SU-DHL-6 (cell line): ENCODE measurements at regions not wholly inside any gene's neighbourhood (a gene's known extent, or its start where the extent isn't known, plus 50 kb on each side); places are given as distances from the start of the nearest gene placed in this dataset.
"Not testable (repeated sequence)": the region's sequence is repeated elsewhere in the genome, so short reads cannot be mapped to it uniquely, and the experiment has no call there.

Experiments used
- H2AFZ ChIP-seq: fragments of 200-600 bp; sonication (generic); 2 replicates; pipeline ENCODE4 v1.6.1; 2014; ENCODE audit warnings: low read depth, mild to moderate bottlenecking, moderate library complexity, mixed read lengths, antibody characterized with exemption, low read length; ENCODE audit not compliant: severe bottlenecking
- H3F3A ChIP-seq: fragments of 200-600 bp; shearing (Covaris generic); 2 replicates; pipeline ENCODE4 v1.6.0; 2016; ENCODE audit warnings: antibody characterized with exemption, mild to moderate bottlenecking; ENCODE audit not compliant: insufficient read depth
- H3K27ac ChIP-seq: fragments of 200-600 bp; sonication (generic); 2 replicates; pipeline ENCODE4 v1.5.1; 2016; ENCODE audit warnings: low read depth, mild to moderate bottlenecking, low read length, moderate library complexity, mixed read lengths
- H3K27me3 ChIP-seq: fragments of 200-600 bp; sonication (generic), shearing (Covaris generic); 2 replicates; pipeline ENCODE4 v1.6.0; 2014; ENCODE audit warnings: mild to moderate bottlenecking, low read length
- H3K36me3 ChIP-seq: fragments of 200-600 bp; sonication (generic); 2 replicates; pipeline ENCODE4 v1.6.1; 2014; ENCODE audit warnings: mild to moderate bottlenecking, low read length, mixed read lengths
- H3K4me2 ChIP-seq: fragments of 300-600, 200-600 bp; shearing (Covaris generic), sonication (generic); 2 replicates; pipeline ENCODE4 v1.6.0; 2014; ENCODE audit warnings: low read length, low read depth, mild to moderate bottlenecking; ENCODE audit not compliant: poor library complexity, severe bottlenecking
- H3K4me3 ChIP-seq: fragments of 200-600 bp; sonication (generic); 2 replicates; pipeline ENCODE4 v1.5.1; 2014; ENCODE audit warnings: antibody characterized with exemption, low read length, mild to moderate bottlenecking, mixed read lengths; ENCODE audit not compliant: insufficient read depth, poor library complexity, severe bottlenecking
- H3K79me2 ChIP-seq: fragments of 200-600 bp; sonication (generic); 2 replicates; pipeline ENCODE4 v1.6.1; 2014; ENCODE audit warnings: mild to moderate bottlenecking, low read length, moderate library complexity; ENCODE audit not compliant: insufficient read depth
- H3K9ac ChIP-seq: fragments of 200-600 bp; sonication (generic); 2 replicates; pipeline ENCODE4 v1.7.0; 2014; ENCODE audit warnings: mild to moderate bottlenecking, low read length
- H3K9me2 ChIP-seq: fragments of 200-600 bp; sonication (generic); replicated peaks from 2 replicates; pipeline ENCODE4 v1.6.1; 2014; ENCODE audit warnings: low read length; ENCODE audit not compliant: insufficient read depth
- H3K9me3 ChIP-seq: fragments of 200-600 bp; sonication (generic); 2 replicates; pipeline ENCODE4 v1.6.1; 2014; ENCODE audit warnings: low read length, mixed read lengths; ENCODE audit not compliant: insufficient read depth
- H4K20me1 ChIP-seq: fragments of 200-600 bp; sonication (generic); 2 replicates; pipeline ENCODE4 v1.6.1; 2014; ENCODE audit warnings: low read depth, mild to moderate bottlenecking, antibody characterized with exemption, low read length, moderate library complexity, mixed read lengths
- CTCF ChIP-seq: fragments of 200-600 bp; sonication (generic); IDR thresholded peaks from one replicate; pipeline ENCODE4 v1.5.1; 2017; ENCODE audit warnings: antibody characterized with exemption, mild to moderate bottlenecking, low read length, moderate library complexity; ENCODE audit not compliant: insufficient read depth, poor library complexity, severe bottlenecking
- EZH2phosphoT487 ChIP-seq: fragments of 200-600 bp; sonication (generic), shearing (Covaris generic); conservative IDR thresholded peaks from 2 replicates; pipeline ENCODE4 v1.6.1; 2018; ENCODE audit warnings: mild to moderate bottlenecking, antibody characterized with exemption, low read length, moderate library complexity, mixed read lengths

GRCh38 chr11:50278756-50279155, 246.1 kb downstream of the OR4C45 start:
- no peak overlapping the region for H3K9ac ChIP-seq
- no peaks in the 10 kb centered on the region for H4K20me1 ChIP-seq
- no peak for TF ChIP-seq EZH2phosphoT487
- TF ChIP-seq CTCF: no peak
- H3K36me3 ChIP-seq: no peaks in the 10 kb centered on the region
- H3K27ac ChIP-seq: no peak overlapping the region
- H3K27me3 ChIP-seq: no peaks in the 10 kb centered on the region
- no peaks in the 10 kb centered on the region for H3K79me2 ChIP-seq
- no peak overlapping the region for H3K4me3 ChIP-seq
- H3F3A ChIP-seq: no peaks in the 10 kb centered on the region
- no peak overlapping the region for H3K4me2 ChIP-seq
- H3K9me2 ChIP-seq: no peaks in the 10 kb centered on the region
- H3K9me3 ChIP-seq: no peaks in the 10 kb centered on the region
- no peak overlapping the region for H2AFZ ChIP-seq

GRCh38 chr11:50298182-50298988, 265.7 kb downstream of the OR4C45 start:
- Histone ChIP-seq H3K27ac (no peak overlapping the region), H3K9me3 (no peaks in the 10 kb centered on the region), H2AFZ (no peak overlapping the region), H3F3A (no peaks in the 10 kb centered on the region), H3K27me3 (no peaks in the 10 kb centered on the region), H3K4me3 (no peak overlapping the region), H3K9me2 (no peaks in the 10 kb centered on the region), H4K20me1 (no peaks in the 10 kb centered on the region), H3K9ac (no peak overlapping the region), H3K36me3 (no peaks in the 10 kb centered on the region), H3K79me2 (no peaks in the 10 kb centered on the region), H3K4me2 (no peak overlapping the region)
- TF ChIP-seq EZH2phosphoT487 (no peak), CTCF (no peak)

- H3K27me3 ChIP-seq, H3K4me3 ChIP-seq, H3K9me3 ChIP-seq, H3F3A ChIP-seq, H3K4me2 ChIP-seq, H3K79me2 ChIP-seq, H3K9ac ChIP-seq, H3K9me2 ChIP-seq, H3K36me3 ChIP-seq, H2AFZ ChIP-seq, H4K20me1 ChIP-seq, H3K27ac ChIP-seq: not testable (repeated sequence)
These were observed 298.0 kb downstream of the OR4C45 start for GRCh38 chr11:50330723-50331122.

- no peak overlapping the region for H3K4me2 ChIP-seq
- TF ChIP-seq EZH2phosphoT487 (no peak), CTCF (no peak)
These were observed 301.2 kb downstream of the OR4C45 start for GRCh38 chr11:50333861-50334260.

GRCh38 chr11:50337432-50337831, 304.8 kb downstream of the OR4C45 start:
- H3K27me3 ChIP-seq, H3K4me2 ChIP-seq, H3K9me2 ChIP-seq, H3K9ac ChIP-seq, H4K20me1 ChIP-seq, H3F3A ChIP-seq, H2AFZ ChIP-seq, H3K79me2 ChIP-seq, H3K4me3 ChIP-seq, H3K27ac ChIP-seq, H3K9me3 ChIP-seq, H3K36me3 ChIP-seq: not testable (repeated sequence)

More at GRCh38 chr11:50333861-50334260, 301.2 kb downstream of the OR4C45 start:
- Histone ChIP-seq H2AFZ (no peak overlapping the region), H3K36me3 (no peaks in the 10 kb centered on the region), H3K9ac (no peak overlapping the region), H3K27me3 (no peaks in the 10 kb centered on the region), H3K79me2 (no peaks in the 10 kb centered on the region), H3K4me3 (no peak overlapping the region), H3K9me2 (no peaks in the 10 kb centered on the region), H4K20me1 (no peaks in the 10 kb centered on the region), H3K9me3 (no peaks in the 10 kb centered on the region), H3F3A (no peaks in the 10 kb centered on the region), H3K27ac (no peak overlapping the region)
